Parathyroid adenoma (tissue), 2 donors: ENCODE measurements at regions not wholly inside any gene's neighbourhood (a gene's known extent, or its start where the extent isn't known, plus 50 kb on each side); places are given as distances from the start of the nearest gene placed in this dataset.
"Not testable (repeated sequence)": the region's sequence is repeated elsewhere in the genome, so short reads cannot be mapped to it uniquely, and the experiment has no call there.

Source experiments
- H2AFZ ChIP-seq: fragments of 300-600 bp; sonication (generic); one replicate; pipeline ENCODE4 v1.7.0; 2017; ENCODE audit warnings: antibody characterized with exemption, mild to moderate bottlenecking
- H3K27ac ChIP-seq: fragments of 300-600 bp; sonication (generic); one replicate; pipeline ENCODE4 v1.7.0; 2017
- H3K27me3 ChIP-seq: fragments of 300-600 bp; sonication (generic); one replicate; pipeline ENCODE4 v1.7.0; 2017; ENCODE audit warnings: low read length; ENCODE audit not compliant: control insufficient read depth, insufficient read depth
- H3K36me3 ChIP-seq: fragments of 300-600 bp; sonication (generic); one replicate; pipeline ENCODE4 v1.7.0; 2017; ENCODE audit warnings: low read length; ENCODE audit not compliant: control insufficient read depth, insufficient read depth
- H3K4me1 ChIP-seq: fragments of 300-600 bp; sonication (generic); one replicate; pipeline ENCODE4 v1.7.0; 2017; ENCODE audit warnings: control low read depth
- H3K4me2 ChIP-seq: fragments of 300-600 bp; sonication (generic); one replicate; pipeline ENCODE4 v1.7.0; 2017; ENCODE audit warnings: low read length
- H3K4me3 ChIP-seq: fragments of 300-600 bp; sonication (generic); one replicate; pipeline ENCODE4 v1.7.0; 2017; ENCODE audit warnings: low read depth, low read length
- H3K79me2 ChIP-seq: fragments of 300-600 bp; sonication (generic); one replicate; pipeline ENCODE4 v1.7.0; 2017; ENCODE audit warnings: control low read depth
- H3K9ac ChIP-seq: fragments of 300-600 bp; sonication (generic); one replicate; pipeline ENCODE4 v1.7.0; 2017; ENCODE audit warnings: mild to moderate bottlenecking
- H3K9me3 ChIP-seq: fragments of 300-600 bp; sonication (generic); one replicate; pipeline ENCODE4 v1.7.0; 2017; ENCODE audit warnings: low read length; ENCODE audit not compliant: control insufficient read depth
- TF ChIP-seq, protein P1 (sequence below): fragments of 300-600 bp; sonication (generic); IDR thresholded peaks from one replicate; pipeline ENCODE4 v1.7.0; 2017; ENCODE audit warnings: antibody characterized with exemption, mild to moderate bottlenecking
- donor health status: primary hyperparathyroidism.

- TF ChIP-seq, protein P1, sequence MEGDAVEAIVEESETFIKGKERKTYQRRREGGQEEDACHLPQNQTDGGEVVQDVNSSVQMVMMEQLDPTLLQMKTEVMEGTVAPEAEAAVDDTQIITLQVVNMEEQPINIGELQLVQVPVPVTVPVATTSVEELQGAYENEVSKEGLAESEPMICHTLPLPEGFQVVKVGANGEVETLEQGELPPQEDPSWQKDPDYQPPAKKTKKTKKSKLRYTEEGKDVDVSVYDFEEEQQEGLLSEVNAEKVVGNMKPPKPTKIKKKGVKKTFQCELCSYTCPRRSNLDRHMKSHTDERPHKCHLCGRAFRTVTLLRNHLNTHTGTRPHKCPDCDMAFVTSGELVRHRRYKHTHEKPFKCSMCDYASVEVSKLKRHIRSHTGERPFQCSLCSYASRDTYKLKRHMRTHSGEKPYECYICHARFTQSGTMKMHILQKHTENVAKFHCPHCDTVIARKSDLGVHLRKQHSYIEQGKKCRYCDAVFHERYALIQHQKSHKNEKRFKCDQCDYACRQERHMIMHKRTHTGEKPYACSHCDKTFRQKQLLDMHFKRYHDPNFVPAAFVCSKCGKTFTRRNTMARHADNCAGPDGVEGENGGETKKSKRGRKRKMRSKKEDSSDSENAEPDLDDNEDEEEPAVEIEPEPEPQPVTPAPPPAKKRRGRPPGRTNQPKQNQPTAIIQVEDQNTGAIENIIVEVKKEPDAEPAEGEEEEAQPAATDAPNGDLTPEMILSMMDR: no peak
- Histone ChIP-seq H3K9me3 (no peaks in the 10 kb centered on the region), H3K9ac (no peak overlapping the region), H3K27me3 (no peaks in the 10 kb centered on the region), H3K4me1 (no peaks in the 10 kb centered on the region), H3K4me2 (no peak overlapping the region), H3K36me3 (no peaks in the 10 kb centered on the region), H3K4me3 (no peak overlapping the region), H3K79me2 (no peaks in the 10 kb centered on the region), H3K27ac (no peak overlapping the region), H2AFZ (no peak overlapping the region)
Measured at GRCh38 chr1:61560385-61560784, 164.6 kb downstream of the TM2D1 start.

DNA sequence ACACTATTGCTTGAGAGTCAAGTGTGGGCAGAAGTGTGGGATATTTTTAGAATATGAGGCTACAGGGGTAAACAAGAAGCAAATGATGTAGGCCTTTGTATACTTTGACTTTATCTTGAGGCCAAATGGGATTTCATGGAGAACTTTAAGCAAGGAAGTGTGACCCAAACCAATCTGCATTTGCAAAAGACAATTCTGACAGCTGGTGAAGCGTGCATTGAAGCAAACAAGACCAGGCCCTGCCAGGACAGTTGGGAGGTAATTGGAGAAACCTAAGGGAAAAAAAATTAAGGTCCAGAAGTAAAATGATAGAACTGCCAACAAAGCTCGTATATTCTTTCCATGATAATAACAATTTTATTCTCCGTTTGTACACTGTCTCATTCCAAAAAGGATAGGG lies 168.3 kb downstream of the TM2D1 start:
- H3K36me3 ChIP-seq: no peaks in the 10 kb centered on the region
- H3K27ac ChIP-seq: no peak overlapping the region
- H3K9me3 ChIP-seq: no peaks in the 10 kb centered on the region
- H3K9ac ChIP-seq: no peak overlapping the region
- no peaks in the 10 kb centered on the region for H3K79me2 ChIP-seq
- no peak overlapping the region for H2AFZ ChIP-seq
- no peaks in the 10 kb centered on the region for H3K27me3 ChIP-seq
- H3K4me2 ChIP-seq: no peak overlapping the region
- H3K4me3 ChIP-seq: no peak overlapping the region
- H3K4me1 ChIP-seq: no peaks in the 10 kb centered on the region
- TF ChIP-seq, protein P1: no peak

DNA sequence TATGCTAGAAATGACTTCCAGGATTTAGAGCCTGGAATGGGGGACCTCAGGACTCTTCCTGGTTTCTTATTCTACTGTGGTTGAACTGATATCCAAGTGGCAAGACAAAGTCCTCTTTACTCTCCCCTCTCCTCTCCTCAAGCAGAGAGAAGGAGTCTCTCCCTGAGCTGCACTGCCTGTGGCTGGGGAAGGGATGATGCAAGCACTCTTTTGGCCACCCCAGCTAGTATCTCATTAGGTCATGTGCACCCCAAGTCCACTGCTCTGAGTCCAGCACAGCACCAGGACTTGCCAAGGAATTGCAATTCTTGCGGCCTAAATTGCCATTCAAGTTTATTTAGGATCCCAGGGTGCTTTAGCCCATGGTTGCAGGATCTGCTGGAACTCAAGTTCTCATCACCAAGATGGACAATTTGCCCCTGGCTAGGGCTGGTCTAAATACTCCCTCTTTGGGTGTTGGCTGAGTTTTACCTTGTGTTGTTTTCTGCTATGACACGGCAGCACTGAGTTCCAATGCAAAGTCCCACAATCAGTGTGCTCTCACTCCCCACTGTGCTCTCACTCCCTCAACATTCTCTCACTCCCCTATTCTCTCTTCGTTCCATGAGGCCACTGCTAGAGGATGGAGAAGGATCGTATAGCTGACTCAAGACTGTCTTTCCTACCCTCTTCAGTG lies 172.2 kb downstream of the TM2D1 start:
- no peaks in the 10 kb centered on the region for H3K4me1 ChIP-seq
- TF ChIP-seq, protein P1: no peak
- no peaks in the 10 kb centered on the region for H3K36me3 ChIP-seq
- H3K9me3 ChIP-seq: no peaks in the 10 kb centered on the region
- no peak overlapping the region for H3K9ac ChIP-seq
- no peak overlapping the region for H3K4me2 ChIP-seq
- no peak overlapping the region for H3K4me3 ChIP-seq
- no peak overlapping the region for H3K27ac ChIP-seq
- H2AFZ ChIP-seq: no peak overlapping the region
- no peaks in the 10 kb centered on the region for H3K27me3 ChIP-seq
- no peaks in the 10 kb centered on the region for H3K79me2 ChIP-seq

DNA sequence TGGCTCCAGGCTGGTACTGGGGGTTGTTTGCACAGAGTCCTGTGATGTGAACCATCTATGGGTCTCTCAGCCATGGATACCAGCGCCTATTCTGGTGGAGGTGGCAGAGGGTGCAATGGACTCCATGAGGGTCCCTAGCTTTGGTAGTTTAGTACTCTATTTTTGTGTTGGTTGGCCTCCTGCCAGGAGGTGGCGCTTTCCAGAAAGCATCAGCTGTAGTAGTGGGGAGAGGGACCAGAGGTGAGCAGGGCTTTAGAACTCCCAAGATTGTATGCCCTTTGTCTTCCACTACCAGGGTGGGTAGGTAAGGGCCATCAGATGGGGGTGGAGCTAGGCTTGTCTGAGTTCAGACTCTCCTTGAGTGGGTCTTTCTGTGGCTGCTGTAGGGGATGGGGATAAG lies 177.6 kb downstream of the TM2D1 start:
- H3K27me3 ChIP-seq, H3K4me2 ChIP-seq, H3K9ac ChIP-seq, H3K27ac ChIP-seq, H3K36me3 ChIP-seq, H2AFZ ChIP-seq, H3K79me2 ChIP-seq, H3K4me1 ChIP-seq, H3K4me3 ChIP-seq, H3K9me3 ChIP-seq: not testable (repeated sequence)

DNA sequence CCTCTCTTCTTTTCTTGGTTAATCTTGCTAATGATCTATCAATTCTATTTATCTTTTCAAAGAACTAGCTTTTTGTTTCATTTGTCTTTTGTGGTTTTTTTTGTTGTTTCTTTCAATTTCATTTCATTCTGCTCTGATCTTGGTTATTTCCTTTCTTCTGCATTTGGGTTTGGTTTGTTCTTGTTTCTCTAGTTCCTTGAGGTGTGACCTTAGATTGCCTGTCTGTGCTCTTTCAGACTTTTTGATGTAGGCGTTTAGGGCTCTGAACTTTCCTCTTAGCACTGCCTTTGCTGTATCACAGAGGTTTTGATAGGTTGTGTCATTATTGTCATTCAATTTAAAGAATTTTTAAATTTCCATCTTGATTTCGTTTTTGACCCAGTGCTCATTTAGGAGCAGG lies 180.1 kb downstream of the TM2D1 start:
- H3K27ac ChIP-seq, H2AFZ ChIP-seq, H3K36me3 ChIP-seq, H3K4me2 ChIP-seq, H3K9me3 ChIP-seq, H3K27me3 ChIP-seq, H3K79me2 ChIP-seq, H3K9ac ChIP-seq, H3K4me3 ChIP-seq, H3K4me1 ChIP-seq: not testable (repeated sequence)

DNA sequence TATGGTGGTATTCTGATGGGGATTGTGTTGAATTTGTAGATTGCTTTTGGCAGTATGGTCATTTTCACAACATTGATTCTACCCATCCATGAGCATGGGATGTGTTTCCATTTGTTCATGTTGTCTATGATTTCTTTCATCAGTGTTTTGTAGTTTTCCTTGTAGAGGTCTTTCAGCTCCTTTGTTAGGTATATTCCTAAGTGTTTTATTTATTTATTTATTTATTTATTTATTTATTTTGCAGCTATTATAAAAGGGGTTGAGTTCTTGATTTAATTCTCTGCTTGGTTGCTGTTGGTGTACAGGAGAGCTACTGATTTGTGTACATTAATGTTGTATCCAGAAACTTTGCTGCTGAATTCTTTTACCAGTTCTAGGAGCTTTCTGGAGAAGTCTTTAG lies 181.4 kb downstream of the TM2D1 start:
- H3K27ac ChIP-seq, H3K36me3 ChIP-seq, H3K4me1 ChIP-seq, H3K27me3 ChIP-seq, H3K79me2 ChIP-seq, H3K4me2 ChIP-seq, H3K9me3 ChIP-seq, H3K4me3 ChIP-seq, H3K9ac ChIP-seq, H2AFZ ChIP-seq: not testable (repeated sequence)
